Stimulated activated CD4-positive, alpha-beta T cell treated with anti-CD3 and anti-CD28 coated beads, TNF-alpha, amount 100 ng/mL, for 48 hours (primary cell): ENCODE measurements at regions not wholly inside any gene's neighbourhood (a gene's known extent, or its start where the extent isn't known, plus 50 kb on each side); places are given as distances from the start of the nearest gene placed in this dataset.
"Not testable (repeated sequence)": the region's sequence is repeated elsewhere in the genome, so short reads cannot be mapped to it uniquely, and the experiment has no call there.

Source experiments
- DNase-seq, 3 donors: peaks; one replicate each; pipeline ENCODE4 v3.0.0-alpha.2; 2020; ENCODE audit warnings: low read depth in 3 of 3

DNA sequence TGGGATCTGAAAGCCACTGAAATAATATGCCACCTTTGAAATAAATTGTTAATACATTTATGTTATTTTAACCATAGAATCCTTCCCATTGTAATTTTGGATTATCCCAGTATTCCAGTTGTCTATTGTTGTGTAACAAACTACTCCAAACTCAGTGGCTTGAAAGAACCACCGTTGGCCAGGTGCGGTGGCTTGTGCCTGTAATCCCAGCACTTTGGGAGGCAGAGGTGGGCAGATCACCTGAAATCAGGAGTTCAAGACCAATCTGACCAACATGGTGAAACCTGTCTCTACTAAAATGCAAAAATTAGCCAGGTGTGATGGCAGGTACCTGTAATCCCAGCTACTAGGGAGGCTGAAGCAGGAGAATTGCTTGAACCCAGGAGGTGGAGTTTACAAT, 217.6 kb downstream of the IRX2 start:
- DNase-seq: not testable (repeated sequence)

DNA sequence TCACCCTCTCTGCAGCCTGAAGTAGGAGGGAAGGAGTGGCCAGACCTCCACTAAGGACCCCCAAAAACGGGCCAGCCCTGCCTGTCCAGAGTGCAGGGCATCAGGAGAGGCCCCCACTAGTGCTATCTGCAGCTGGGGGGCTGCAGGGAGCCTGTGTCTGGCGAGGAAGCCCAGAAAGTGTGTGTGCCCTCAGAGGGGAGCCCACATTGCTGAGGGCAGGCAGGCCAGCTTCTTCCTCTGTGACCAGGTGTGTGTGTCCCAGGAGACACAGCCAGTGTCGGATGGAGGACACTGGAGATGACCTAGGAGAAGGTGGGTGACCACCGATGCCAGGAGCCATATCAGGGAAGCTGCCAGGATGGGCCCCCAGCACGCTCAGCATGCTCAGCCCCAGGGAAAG, 218.7 kb downstream of the IRX2 start:
- no peak for DNase-seq

DNA sequence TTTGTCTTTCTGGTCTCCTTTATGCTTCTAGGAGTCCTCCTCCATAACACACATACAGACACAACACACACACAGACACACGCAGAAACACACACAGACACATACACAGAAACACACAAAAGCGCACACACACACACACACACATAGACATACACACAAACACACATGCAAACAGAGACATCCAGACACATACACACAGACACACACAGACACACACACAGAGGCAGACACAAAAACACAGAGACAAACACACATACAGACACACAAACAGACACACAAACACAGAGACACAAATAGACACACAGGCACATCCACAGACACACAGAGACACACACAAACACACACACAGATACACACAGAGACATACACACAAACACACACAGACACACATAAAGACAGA, 220.2 kb downstream of the IRX2 start:
- no peak for DNase-seq

DNA sequence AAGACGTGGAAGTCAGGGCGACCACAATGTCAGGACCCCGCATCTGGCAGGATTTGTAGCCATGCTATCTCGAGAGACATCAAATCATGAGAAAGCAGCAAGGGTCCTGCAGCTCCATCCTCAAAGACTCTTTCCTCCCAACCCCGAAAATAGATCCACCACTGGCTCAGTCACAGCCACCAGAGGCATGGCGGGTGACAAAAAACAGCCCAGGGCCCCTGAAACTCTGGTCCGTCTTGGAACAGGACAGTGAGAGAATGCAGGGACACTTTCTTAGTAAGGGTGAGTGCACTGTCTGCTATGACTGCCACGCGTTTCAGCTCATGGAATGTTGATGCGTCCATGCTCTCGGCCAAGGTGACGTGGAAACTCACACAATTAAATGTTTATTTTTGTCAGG, 220.9 kb downstream of the IRX2 start:
- DNase-seq: no peak

DNA sequence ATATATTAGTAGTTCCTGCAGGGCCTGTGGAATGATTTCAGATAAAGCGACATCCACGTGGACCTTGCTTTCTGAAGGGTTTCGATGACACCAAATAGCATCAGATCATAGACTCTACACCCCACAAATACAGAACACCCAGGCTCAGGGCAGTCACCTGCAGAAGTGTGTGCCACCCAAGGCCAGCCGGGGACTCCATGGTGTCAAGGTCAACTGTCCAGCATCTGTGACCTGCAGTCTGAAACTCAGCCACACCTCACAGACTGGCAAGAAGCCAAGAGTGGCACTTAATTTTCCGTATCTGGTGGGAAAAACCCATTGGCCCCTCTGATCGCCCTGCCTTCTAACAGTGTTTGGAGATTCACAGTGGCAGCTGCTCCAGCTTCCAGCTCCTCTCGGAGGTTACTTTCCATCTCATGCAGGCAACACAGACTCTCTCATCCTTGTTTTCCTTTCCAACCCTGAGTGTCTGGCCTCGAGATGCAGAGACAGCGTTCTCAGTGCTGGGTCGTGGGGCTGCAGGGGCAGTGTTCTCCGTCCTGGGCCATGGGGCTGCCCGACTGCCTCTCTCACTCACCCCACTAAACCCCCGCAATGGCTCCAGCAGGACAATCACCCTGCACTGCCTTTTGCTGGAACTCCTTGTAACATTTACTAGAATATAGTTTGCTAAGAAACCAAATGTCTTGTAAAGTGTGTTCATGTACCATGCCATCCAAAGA, 221.9 kb downstream of the IRX2 start:
- DNase-seq: no peak

DNA sequence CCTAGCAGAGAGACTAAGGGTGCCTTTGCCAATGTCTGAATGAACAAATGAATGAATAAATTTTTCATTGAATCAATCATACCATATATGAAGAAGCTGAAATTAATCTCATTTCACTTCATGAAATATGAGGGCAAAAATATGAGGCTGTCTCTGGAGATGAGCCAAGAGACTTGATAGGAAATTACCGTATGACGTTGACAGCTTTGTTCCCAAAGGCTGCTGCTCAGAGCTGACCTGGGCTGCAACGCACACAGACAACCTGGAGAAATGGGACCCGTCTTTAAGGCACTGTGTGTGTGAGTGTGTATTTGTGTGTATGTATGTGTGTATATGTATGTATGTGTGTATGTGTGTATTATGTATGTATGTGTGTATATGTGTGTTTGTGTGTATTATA, 226.1 kb downstream of the IRX2 start:
- DNase-seq: no peak

DNA sequence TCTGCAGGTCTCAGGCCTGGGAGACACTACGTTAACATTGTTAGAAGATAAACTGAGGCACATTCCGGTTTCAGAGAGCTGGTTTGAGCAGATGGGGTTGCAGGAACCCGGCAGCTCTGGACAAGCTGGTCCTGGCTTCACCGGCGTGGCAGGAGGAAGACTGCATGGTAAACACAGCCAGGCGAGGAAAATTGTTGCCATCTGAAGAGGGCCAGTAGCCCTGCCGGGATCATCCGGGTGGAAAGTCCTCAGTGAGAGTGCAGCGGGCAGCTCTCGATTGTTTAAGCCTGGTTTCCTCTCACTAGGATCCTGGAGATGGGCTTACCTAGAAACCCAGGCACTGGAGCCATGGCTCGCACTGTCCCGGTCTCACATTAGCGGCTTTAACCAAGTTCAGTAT, 226.9 kb downstream of the IRX2 start:
- DNase-seq: no peak

DNA sequence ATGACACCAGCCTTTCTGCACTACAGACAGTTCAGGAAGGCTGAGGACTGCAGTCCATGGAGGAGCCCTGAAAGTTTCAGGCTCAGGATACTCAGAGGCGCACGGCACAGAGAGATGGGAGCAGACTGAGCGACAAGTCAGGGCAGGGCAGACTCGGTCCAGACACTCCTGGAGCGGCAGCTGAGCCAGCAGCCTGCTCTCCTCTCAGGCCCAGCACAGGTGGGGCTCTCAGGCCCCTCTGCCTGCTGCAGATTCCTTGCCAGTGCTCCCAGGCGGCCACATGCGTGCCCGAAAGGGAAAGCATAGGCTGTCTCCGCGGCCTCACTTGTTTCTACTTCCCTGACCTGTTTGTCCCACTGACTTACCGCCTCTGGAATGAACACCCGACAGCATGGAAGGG, 228.3 kb downstream of the IRX2 start:
- no peak for DNase-seq

DNA sequence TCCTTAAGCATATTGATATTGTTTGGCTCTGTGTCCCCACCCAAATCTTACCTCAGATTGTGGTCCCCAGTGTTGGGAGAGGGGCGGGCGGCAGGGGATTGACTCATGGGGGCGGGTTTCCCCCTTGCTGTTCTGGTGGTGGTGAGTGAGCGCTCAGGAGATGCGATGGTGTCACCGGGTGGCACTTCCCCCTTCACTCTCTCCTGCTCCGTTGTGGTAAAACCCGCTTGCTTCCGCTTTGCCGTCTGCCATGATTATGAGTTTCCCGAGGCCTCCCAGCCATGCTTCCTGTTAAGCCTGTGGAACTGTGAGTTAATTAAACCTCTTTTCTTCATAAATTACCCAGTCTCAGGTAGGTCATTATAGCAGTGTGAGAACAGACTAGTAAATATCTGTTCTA, 229.1 kb downstream of the IRX2 start:
- DNase-seq: no peak

DNA sequence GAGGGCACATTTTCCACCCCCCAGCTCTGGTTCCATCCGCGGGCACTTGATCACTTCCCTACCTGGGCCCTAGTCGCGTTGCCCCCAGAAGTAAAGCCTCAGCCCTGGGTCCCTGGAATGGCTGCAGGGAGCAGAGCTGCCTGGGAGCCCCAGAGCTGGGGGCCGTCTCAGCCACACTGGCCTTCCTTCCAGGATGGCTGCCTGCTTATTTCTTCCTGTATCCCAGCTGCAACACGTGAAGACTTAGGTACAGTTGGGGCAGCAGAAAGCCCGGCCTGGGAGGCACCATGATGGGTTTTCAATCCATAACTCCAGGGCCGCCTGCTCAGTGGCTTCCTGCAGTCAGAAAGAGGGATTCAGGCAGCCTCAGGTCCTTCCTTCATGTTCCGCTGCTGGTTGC, 232.3 kb downstream of the IRX2 start:
- DNase-seq: no peak

DNA sequence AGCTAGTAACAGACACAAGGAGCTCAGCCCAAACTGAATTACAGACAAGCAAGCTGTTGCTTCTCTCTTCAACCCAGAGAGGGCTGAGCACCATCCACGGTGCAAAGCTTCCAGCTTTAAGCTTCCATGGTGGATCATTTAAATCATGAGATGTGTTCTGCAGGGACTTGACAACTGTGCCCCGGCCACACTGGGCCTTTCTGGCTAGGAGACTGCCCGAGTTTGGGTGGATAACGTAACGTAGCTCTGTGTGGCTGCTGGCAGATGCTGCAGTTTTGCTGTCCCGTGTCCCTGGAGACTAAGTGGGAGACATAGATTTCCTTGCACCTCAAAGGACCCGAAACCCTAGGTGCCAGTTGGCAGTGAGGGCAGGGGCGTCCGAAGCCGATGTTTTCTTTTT, 234.0 kb downstream of the IRX2 start:
- no peak for DNase-seq

DNA sequence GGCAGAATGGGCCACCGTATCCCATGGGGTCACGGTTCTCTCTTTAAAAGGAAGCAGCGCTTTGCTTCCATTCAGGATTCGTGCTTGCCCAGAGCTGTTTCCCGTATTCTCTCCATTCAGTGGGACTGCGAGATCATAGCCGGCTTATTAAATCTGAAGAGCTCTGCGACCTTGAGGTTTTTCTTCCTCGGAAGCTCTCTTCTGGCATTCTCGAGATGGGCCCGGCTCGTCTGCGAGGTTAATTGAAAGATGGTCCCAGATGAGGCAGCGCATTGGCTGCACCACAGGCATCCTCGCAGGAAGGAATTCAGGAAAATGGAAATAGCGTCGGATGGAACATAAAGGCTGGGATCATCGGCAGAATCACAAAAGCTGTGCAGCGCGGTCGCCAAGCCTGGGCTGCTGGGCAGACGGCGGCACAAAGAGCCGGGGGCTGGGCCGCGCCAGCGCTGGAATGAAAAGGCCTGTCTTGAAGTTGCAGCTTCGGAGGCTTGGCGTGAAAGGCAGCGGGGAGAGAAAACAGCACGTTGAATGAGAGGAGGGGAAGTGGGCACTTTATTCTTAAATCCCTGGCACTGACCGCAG, 236.2 kb downstream of the IRX2 start:
- DNase-seq: no peak

DNA sequence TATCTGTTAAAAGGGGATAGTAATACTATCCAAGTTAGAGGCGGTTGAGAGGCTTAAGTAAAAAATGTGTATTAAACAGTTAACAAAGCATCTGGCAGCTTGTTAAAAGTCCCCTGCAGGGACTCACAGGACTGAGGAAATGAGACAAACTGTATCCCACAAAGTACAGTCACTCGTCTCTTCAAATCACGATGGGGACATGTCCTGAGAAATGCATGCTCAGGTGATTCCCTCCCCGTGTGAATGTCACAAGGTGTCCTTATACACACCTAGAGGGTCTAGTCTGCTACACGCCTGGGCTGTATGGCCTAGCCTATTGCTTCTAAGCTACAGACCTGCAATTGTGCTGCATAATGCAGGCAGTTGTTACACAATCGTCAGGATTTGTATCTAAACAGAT, 237.0 kb downstream of the IRX2 start:
- no peak for DNase-seq

DNA sequence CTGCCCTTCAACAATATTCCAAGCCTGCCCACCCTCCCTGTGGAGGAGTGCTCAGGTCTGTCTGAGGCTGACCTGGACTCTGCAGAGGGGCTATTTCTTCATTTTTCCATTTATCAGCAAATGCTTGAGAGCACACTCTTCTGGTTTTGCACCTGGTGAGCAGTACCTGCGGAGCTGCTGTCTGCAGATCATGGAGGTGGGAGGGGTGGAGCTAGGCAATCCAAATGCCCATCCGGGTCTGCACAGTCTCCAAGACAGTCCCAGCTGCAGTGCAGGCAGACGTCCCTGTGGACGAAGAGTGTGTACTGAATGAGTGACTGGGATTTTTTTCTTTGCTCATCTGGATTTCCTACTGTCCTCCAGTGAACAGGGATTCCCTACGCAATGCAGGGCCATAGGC, 239.8 kb downstream of the IRX2 start:
- no peak for DNase-seq

DNA sequence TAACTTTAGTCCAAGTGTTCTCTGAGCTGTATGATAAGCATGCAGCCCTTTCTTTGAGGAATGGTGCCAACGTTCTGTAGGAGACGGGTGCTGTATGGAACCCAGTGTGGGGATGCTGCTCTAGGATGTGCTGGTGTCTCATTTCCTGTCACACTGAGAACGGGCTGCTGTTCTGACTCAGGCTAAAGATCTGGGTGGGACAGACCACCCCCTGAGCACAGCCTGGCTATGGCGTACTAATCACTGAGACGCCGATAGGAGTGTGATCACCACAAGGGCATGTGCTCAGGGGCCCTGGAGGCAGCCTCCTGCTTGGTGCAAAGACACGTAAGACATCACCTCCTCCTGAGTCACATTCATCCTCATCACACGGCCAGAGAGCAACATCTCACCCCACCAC, 240.4 kb downstream of the IRX2 start:
- DNase-seq: no peak

DNA sequence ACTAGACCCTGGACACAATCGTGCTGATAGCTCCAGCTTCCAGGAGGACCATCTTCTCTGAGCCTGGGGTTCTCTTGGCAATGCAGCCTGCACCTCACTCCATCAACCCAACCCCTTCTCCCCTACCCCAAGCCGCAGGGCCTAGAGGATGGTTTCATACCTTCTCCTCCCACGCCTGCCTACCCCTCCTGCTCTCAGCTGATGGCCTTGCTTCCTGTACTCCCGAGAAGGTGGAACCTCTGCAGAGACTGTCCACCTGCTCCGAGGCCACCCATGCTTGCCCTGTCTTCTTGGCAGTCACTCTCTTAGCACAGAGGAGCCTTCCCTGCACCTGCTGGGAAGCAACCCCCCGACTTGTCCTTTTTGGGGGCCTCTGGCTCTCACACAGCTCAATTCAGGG, 241.9 kb downstream of the IRX2 start:
- no peak for DNase-seq

DNA sequence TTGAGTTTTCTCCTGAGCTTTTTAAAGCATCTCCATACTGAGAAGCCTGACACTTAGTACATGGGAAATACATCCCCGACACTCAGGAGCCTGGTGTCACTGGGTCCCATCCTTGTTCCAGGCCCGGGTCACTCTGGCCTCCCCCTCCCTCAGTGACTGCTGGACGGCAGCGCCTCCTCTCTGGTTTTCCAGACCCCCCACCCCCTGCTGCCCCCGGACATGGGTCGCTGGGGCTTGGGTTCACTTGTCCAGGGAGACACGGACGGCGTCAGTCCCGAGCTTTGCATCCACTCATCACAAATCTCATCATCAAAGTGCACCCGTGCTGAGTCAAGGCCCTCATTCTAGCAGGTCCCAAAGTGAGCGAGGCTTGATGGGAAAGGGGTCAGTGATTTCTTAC, 243.0 kb downstream of the IRX2 start:
- no peak for DNase-seq

DNA sequence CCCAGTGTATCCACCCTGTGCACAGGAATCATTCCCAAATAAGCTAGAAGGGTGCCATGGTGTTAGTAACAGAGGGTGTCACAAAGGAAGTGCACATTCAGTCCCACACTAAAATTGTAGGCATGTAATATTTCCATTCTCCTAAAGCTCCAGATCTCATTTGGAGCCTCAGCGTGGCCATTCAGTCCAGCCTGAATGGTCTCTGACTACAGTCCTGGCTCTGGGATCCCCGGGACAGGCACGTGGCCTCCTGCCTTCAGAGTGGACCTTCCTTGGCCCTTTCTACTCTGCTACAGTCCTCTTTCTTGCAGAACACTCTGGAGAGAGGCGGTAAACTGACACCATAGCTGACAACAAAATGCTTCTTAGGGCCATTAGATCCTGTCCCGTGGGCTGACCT, 243.9 kb downstream of the IRX2 start:
- no peak for DNase-seq

DNA sequence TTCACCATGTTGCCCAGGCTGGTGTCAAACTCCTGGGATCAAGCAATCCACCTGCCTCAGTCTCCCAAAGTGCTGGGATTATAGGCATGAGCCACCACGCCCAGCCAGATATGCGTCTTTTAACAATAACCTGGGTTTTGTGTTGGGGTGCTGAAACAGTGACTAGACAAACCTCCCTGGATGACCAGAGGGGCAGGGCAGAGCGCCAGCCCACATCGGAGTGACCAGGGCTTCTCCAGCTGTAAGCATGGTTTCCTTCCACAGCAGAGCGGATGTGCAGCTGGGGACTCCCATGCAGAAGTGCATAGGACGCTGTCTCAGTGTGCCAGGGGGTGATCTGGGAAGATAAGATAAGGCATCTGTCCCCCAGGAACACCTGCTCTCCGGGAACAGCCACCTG, 244.9 kb downstream of the IRX2 start:
- DNase-seq: no peak

DNA sequence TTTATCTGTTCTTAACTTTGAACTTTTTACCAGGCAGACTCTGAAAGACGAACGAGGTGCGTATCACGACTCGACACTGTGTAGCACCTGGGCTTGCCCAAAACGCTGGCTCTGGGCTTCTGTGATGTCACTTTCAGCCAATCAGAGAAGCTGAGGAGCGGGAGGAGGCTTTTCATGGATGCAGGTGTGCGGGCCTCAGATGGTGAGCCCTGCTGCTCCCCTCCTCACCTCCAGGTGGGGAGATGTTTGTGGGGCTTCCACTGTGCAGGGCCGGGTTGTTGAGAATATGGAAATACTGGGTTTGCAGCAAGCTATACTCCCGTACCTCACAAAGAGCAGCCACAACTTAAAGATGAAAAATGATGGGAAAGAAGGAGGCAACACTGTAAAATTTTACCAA, 246.3 kb downstream of the IRX2 start:
- no peak for DNase-seq

DNA sequence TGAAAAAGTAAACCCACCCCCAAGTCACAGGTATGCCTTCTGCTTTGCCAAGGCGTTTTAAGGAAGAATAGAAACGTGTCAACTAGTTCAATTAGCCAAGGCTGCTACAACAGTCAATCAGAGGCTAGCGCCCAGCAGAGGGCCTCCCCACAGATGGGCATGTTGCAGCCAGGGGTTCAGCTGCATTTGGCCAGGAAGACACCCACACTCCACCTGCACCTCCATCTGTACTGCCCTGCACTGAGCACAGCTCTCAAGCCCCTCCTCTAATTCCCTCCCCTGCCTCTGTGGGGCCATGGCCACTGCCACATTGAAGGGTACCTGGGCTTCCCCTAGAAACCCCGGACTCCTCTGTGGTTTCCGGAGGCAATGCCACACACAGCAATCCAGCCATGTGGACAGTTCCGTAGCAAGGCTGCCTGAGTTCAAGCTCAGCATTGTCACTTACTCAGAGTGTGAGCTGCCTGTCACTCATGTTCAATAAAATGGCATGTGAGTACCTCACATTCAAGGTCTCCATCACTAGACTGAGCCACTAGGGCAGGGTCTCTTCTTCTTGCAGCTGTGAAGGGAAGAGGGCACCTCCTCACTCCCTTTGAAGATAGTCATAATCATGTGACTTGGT, 248.4 kb downstream of the IRX2 start:
- no peak for DNase-seq

DNA sequence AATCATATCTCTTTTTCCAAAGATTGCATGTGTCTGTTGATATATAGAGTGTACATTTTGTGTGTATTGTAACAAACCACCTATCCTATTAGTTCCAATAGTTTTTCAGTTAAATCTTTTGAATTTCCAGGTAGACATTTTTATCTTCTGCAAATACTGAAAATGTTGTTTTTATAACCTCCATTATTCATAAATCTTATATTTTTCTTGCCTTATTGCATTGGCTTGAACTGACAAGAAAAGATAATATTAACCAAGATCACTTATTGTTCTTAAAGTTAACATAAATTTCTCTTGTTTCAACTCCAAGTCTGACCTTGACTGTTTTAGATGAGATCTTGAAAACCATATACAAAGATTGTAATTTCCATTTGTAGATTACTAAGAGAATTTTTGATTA, 251.6 kb downstream of the IRX2 start:
- no peak for DNase-seq

DNA sequence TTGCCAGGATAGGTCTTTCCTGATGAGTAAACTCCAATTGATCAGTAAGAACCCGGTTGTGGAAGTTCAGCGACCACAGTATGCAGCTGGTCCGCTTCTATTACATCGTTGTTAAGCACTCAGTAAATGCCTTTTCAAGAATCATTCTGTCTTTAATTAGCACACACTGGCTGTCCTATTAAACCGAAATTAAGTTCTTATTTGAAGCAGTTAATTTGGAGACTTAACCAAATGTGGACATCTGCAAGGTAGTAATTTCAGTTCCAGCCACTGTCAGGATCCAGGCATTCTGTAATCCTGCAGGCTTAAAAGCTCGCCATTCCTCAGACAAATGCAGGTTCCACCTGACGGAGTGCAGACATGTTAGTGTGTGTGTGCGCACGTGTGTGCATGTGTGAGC, 254.6 kb downstream of the IRX2 start:
- no peak for DNase-seq

DNA sequence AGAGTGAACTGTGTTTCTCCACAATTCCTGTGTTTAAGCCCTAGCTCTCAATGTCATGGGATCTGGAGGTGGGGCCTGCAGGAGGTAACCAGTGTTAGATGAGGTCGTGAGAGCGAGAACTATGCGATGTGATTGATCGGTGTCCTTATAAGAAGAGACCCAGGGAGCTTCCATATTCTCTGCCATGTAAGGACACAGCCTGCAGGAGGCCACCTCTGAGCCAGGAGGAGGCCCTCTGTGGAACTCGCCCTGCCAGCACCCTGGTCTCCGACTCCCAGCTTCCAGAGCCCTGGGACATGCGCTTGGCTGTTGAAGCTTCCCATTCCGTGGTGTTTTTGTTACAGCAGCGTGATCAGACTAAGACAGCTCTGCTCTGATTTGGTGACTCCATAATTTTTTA, 255.4 kb downstream of the IRX2 start:
- DNase-seq: no peak
